Right atrium auricular region (tissue), 2 donors: ENCODE measurements at regions not wholly inside any gene's neighbourhood (a gene's known extent, or its start where the extent isn't known, plus 50 kb on each side); places are given as distances from the start of the nearest gene placed in this dataset.
"Not testable (repeated sequence)": the region's sequence is repeated elsewhere in the genome, so short reads cannot be mapped to it uniquely, and the experiment has no call there.

Source experiments
- DNase-seq: peaks from one replicate; pipeline ENCODE4 v3.0.0-alpha.2; 2019; ENCODE audit warnings: low spot score
- H3K27ac ChIP-seq, 2 donors: fragments of 200-600 bp; sonication (generic); 1 replicate in 1 of 2; 2 replicates in 1 of 2; pipeline ENCODE4 v1.5.1; 2016 to 2019
- H3K27me3 ChIP-seq, 2 donors: fragments of 200-600 bp; sonication (generic); one replicate each; pipeline versions ENCODE4 v1.5.1 to v1.6.0; 2017 to 2019
- H3K36me3 ChIP-seq: fragments of 200-600 bp; sonication (generic); one replicate; pipeline ENCODE4 v1.5.1; 2016
- H3K4me1 ChIP-seq, 2 donors: fragments of 200-600 bp; sonication (generic); one replicate each; pipeline versions ENCODE4 v1.5.1 to v1.6.0; 2017 to 2019
- H3K4me3 ChIP-seq, 2 donors: fragments of 200-600 bp; sonication (generic); 1 replicate in 1 of 2; 2 replicates in 1 of 2; pipeline ENCODE4 v1.5.1; 2017 to 2019; ENCODE audit warnings: mild to moderate bottlenecking in 1 of 2, moderate library complexity in 1 of 2
- H3K9me3 ChIP-seq, 2 donors: fragments of 200-600 bp; sonication (generic); one replicate each; pipeline ENCODE4 v1.5.1; 2019
- TF ChIP-seq, protein P1 (sequence below), 2 donors: fragments of 200-600 bp; sonication (generic); IDR thresholded peaks; one replicate each; pipeline ENCODE4 v1.5.1; 2019; ENCODE audit warnings: antibody characterized with exemption in 2 of 2

DNA sequence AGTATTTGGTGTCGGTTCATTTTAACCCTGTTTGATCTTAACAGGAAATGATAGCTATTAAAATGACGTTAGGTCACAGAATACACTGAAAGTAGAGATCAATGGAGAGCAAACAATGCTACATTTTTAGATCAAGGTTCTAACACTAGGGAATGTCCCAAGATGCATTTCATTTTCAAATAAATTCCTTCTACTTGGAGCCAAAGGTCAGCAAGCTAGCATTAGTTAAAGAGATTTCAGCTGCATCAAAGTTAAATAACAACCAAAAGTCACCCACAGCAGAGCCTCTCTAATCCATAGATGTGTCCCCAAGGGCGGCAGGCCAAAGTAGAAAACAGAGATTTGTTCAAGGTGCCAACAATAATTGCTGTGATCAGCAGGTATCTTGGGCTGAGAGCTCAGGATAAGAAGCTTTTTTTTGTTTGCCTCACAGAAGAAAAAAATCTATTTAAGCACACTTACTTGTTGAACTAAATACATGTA is 1233.6 kb upstream of the TMEFF2 start:
- TF ChIP-seq, protein P1, sequence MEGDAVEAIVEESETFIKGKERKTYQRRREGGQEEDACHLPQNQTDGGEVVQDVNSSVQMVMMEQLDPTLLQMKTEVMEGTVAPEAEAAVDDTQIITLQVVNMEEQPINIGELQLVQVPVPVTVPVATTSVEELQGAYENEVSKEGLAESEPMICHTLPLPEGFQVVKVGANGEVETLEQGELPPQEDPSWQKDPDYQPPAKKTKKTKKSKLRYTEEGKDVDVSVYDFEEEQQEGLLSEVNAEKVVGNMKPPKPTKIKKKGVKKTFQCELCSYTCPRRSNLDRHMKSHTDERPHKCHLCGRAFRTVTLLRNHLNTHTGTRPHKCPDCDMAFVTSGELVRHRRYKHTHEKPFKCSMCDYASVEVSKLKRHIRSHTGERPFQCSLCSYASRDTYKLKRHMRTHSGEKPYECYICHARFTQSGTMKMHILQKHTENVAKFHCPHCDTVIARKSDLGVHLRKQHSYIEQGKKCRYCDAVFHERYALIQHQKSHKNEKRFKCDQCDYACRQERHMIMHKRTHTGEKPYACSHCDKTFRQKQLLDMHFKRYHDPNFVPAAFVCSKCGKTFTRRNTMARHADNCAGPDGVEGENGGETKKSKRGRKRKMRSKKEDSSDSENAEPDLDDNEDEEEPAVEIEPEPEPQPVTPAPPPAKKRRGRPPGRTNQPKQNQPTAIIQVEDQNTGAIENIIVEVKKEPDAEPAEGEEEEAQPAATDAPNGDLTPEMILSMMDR (IDR thresholded peaks at IDR 0.05), result no peak
- Histone ChIP-seq H3K9me3 (no peaks in the 10 kb centered on the region), H3K4me1 (no peaks in the 10 kb centered on the region), H3K27ac (no peak overlapping the region), H3K4me3 (no peak overlapping the region), H3K36me3 (no peaks in the 10 kb centered on the region), H3K27me3 (no peaks in the 10 kb centered on the region)
- no peak for DNase-seq

DNA sequence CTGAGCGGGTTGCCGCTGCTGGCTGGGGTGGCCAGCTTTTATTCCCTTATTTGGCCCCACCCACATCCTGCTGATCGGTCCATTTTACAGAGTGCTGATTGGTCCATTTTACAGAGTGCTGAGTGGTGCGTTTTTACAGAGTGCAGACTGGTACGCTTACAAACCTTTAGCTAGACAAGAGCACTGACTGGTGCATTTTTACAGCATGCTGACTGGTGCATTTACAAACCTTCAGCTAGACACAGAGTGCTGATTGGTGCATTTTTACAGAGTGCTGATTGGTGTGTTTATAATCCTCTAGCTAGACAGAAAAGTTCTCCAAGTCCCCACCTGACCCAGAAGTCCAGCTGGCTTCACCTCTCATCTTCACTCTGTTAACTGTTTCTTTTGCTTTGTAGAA is 1217.6 kb upstream of the TMEFF2 start:
- not testable (repeated sequence) for H3K27me3 ChIP-seq, H3K36me3 ChIP-seq, H3K4me3 ChIP-seq, H3K4me1 ChIP-seq, H3K27ac ChIP-seq, DNase-seq, H3K9me3 ChIP-seq

DNA sequence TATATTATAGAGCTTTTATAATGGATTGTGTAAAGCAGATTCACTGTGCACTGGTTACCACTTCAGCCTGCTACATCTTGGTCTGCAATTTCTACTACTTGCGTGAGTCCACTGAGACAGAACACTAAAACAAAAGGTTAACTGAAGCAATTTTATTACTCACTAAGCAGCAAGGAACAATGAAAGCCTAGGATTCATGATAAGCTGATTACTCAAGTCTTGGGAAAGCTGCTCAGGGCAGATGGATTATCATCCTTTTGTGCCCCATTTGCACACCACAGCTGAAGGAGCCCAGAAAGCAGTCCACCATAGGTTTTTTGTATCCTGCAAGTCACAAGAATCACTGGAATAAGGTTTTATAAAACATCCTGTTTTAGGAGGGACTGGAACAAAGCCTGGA is 1215.2 kb upstream of the TMEFF2 start:
- Histone ChIP-seq H3K9me3 (no peaks in the 10 kb centered on the region), H3K36me3 (no peaks in the 10 kb centered on the region), H3K4me1 (no peaks in the 10 kb centered on the region), H3K27ac (no peak overlapping the region), H3K4me3 (no peak overlapping the region), H3K27me3 (no peaks in the 10 kb centered on the region)
- TF ChIP-seq, protein P1 (IDR thresholded peaks at IDR 0.05), result no peak
- no peak for DNase-seq

DNA sequence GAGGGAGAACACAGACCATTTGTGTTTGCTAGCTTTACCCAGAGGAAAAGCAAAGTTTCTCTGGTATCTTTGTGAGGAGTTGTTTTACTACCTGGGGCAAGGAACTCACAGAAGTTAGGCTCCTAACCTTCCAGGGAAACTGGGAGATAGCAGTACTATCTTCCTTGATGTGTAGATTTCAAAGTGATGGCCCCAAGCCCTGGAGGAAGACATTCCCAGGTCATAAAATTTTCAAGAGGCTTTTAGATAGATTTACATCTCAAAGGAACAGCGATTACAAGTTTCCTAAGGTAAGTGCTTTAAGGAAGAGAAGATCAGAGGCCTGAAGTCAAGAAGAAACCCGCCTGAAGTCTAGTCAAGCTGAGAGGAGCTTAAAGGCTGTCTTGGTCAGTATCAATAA is 1187.8 kb upstream of the TMEFF2 start:
- no peaks in the 10 kb centered on the region for H3K36me3 ChIP-seq

DNA sequence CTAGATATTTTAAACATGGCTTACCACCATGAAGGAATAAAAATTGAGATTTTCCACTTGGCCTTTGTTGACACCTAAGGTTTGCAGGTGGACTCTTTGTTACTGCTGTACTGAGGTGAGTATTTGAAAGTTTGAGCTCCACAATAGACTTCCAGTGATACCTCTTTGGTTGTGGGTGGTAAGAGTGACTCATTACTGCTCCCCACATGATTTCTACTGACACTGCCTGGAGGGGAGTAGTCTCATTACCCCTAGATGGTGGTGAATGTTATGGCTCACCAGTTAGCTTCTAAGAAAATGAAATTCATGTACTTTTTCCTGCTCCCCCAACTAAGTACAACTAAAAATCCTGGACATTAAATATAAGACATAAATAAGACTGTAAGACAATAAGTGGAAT is 1183.1 kb upstream of the TMEFF2 start:
- H3K4me3 ChIP-seq, result no peak overlapping the region
- H3K27me3 ChIP-seq, result no peaks in the 10 kb centered on the region
- no peaks in the 10 kb centered on the region for H3K36me3 ChIP-seq
- no peaks in the 10 kb centered on the region for H3K9me3 ChIP-seq
- no peak for DNase-seq
- H3K27ac ChIP-seq, result no peak overlapping the region
- TF ChIP-seq, protein P1 (IDR thresholded peaks at IDR 0.05), result no peak
- no peaks in the 10 kb centered on the region for H3K4me1 ChIP-seq

More for the DNA sequence above, 1187.8 kb upstream of the TMEFF2 start:
- H3K27ac ChIP-seq, result no peak overlapping the region
- no peak overlapping the region for H3K4me3 ChIP-seq
- TF ChIP-seq, protein P1 (IDR thresholded peaks at IDR 0.05), result no peak
- no peaks in the 10 kb centered on the region for H3K9me3 ChIP-seq
- no peaks in the 10 kb centered on the region for H3K4me1 ChIP-seq
- DNase-seq, result no peak
- no peaks in the 10 kb centered on the region for H3K27me3 ChIP-seq

DNA sequence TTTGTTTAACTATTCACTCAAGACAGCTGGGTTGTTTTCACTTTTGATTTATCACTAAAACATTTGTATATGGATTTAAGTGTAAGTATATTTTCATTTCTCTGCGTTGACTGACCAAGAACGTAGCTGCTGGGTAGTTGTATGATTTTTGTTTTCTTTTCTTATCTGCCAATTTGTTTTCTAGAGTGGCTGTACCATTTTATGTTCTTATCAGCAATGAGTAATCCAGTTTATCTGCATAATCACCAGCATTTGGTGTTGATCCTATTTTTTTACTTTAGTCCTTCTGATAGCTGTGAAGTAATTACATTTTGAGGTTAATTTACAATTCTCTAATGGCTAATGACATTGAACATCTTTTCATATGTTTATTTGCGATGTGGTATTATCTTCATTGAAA is 1178.4 kb upstream of the TMEFF2 start:
- Histone ChIP-seq H3K27me3 (no peaks in the 10 kb centered on the region), H3K4me1 (no peaks in the 10 kb centered on the region), H3K9me3 (no peaks in the 10 kb centered on the region), H3K27ac (no peak overlapping the region), H3K36me3 (no peaks in the 10 kb centered on the region), H3K4me3 (no peak overlapping the region)
- no peak for DNase-seq
- TF ChIP-seq, protein P1 (IDR thresholded peaks at IDR 0.05), result no peak
